ENCODE measurements at regions not wholly inside any gene's neighbourhood (a gene's known extent, or its start where the extent isn't known, plus 50 kb on each side); places are given as distances from the start of the nearest gene placed in this dataset.

DNA sequence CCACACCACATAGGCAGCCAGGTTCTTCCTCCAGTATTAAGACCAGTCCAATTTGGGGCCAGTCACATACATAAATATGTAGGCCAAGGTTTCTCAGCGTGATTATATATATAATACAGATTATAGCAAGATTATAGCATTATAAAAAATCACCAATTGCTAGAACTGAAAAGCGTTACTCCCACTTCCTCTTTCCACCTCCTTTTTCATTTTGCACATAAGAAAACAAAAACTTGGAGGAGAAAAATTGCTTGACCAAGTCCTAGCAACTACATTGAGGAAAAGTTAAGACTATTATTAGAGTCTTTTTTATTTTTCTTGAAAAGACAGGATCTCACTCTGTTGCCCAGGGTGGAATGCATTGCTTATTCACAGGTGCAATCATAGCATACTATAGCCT is 262.7 kb upstream of the KCNN2 start:
- TF ChIP-seq, protein P1, sequence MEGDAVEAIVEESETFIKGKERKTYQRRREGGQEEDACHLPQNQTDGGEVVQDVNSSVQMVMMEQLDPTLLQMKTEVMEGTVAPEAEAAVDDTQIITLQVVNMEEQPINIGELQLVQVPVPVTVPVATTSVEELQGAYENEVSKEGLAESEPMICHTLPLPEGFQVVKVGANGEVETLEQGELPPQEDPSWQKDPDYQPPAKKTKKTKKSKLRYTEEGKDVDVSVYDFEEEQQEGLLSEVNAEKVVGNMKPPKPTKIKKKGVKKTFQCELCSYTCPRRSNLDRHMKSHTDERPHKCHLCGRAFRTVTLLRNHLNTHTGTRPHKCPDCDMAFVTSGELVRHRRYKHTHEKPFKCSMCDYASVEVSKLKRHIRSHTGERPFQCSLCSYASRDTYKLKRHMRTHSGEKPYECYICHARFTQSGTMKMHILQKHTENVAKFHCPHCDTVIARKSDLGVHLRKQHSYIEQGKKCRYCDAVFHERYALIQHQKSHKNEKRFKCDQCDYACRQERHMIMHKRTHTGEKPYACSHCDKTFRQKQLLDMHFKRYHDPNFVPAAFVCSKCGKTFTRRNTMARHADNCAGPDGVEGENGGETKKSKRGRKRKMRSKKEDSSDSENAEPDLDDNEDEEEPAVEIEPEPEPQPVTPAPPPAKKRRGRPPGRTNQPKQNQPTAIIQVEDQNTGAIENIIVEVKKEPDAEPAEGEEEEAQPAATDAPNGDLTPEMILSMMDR (conservative IDR thresholded peaks at IDR 0.05), result no peak
- H3K27ac ChIP-seq, result no peak overlapping the region

DNA sequence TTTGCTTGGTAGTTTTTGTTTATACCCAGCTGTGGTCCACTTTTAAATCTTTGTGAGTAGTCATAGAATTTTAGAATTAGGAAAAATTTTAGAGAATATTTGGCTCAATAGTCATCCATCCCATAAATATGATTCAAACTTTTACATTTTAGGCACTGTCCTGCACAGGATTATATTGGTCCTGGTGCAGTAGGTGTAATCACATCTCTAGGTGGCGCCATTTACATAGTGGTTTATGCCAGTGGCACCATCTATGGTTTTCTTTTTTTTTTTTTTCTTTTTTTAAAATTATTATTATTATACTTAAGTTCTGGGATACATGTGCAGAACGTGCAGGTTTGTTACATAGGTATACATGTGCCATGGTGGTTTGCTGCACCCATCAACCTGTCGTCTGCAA is 260.7 kb upstream of the KCNN2 start:
- TF ChIP-seq, protein P1 (conservative IDR thresholded peaks at IDR 0.05), result peak; percentile 80
- no peak overlapping the region for H3K27ac ChIP-seq

DNA sequence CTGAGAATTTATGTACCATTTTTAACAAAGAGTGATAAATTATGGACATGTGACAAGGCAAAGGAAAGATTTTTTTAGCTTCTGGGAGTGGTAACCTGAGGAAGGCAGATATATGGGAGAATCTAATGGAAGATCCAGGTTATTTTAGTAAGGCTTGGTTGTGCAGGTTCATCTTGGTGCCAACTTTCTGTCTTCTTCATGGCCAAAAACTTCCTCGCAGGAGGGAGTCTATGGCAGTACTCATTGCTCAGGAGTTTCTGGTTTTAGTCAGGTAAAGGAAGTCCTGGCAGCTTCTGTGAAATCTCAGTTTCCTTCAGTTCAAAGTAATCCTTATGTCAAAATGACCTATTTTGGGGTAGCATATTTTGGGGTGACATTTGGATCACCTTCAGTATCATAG is 248.3 kb upstream of the KCNN2 start:
- no peak overlapping the region for H3K27ac ChIP-seq
- TF ChIP-seq, protein P1 (conservative IDR thresholded peaks at IDR 0.05), result no peak

DNA sequence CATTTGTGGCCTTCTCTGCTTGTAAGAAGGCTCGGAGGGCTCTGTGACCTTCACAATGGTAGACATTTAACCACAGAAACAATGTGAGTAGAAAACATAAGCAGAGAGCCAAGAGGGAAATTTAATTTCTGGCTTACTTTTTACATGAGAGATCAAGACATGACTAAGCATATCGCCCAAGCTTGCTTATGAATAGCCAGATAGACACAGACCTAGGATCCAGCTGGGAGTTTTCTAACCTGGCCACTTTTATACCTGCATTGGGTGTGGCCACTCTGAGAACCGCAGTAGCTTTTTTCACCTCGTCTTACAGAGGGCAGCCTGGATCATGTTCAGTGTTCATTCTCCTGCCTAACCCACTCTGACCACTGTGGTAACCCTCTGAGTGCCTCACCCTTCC is 244.9 kb upstream of the KCNN2 start:
- TF ChIP-seq, protein P1 (conservative IDR thresholded peaks at IDR 0.05), result no peak
- no peak overlapping the region for H3K27ac ChIP-seq

DNA sequence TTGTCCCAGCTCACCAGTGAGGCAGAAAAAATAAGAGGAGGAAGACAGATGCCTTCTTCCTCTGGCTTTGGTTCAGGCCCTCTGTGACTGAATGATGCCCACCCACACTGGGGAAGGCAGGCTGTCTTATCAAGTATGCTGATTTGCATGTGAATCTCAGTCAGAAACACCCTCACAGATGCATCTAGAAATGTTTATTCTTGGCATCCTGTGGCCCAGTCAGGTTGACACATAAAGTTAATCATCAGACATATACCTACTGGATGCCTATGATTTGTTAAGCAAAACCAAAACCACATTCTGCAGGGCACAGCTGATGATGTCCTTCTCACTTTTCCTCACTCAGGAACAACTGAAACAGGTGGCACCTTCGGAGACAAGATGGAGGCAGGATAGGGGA is 243.4 kb upstream of the KCNN2 start:
- TF ChIP-seq, protein P1 (conservative IDR thresholded peaks at IDR 0.05), result no peak

DNA sequence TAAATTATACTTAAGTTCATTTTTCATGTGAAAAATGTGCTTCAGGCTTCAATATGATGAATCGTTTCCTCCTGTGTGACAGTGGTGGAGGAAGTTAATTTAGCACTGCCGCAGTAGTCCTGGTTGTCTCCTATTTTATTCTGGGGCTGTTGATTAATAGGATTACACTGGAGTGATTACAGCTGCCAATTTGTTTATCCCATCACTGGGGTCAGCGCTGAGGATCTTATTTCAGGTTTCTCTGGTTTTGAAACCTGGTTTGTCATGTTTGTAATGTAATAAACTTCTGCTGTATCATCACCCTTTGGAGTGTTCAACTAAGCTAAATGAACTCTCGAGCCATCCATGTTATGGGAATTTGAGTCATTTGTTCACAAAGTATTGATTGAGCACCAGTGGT is 241.7 kb upstream of the KCNN2 start:
- TF ChIP-seq, protein P1 (conservative IDR thresholded peaks at IDR 0.05), result no peak
- H3K27ac ChIP-seq, result peak overlapping the region; percentile 82

More for the DNA sequence above, 243.4 kb upstream of the KCNN2 start:
- peak overlapping the region; percentile 82 for H3K27ac ChIP-seq

DNA sequence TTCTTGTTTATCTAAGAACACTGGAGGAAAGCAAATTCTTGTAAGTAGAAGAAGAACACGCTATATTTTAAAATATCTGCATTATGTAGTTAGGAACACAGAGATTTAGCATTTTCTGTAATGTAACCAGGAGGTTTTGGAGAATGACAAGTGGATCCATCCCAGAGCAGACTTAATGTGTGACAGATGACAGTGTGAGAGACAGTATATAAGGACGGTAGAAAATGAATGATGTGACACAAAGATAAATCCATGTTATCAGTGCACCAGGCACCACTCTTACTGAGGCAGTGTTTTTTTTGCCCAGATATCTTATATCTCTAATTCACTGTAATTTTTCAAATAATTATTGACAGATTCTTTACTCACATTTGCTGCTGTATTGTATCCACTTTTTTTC is 239.0 kb upstream of the KCNN2 start:
- TF ChIP-seq, protein P1 (conservative IDR thresholded peaks at IDR 0.05), result no peak

DNA sequence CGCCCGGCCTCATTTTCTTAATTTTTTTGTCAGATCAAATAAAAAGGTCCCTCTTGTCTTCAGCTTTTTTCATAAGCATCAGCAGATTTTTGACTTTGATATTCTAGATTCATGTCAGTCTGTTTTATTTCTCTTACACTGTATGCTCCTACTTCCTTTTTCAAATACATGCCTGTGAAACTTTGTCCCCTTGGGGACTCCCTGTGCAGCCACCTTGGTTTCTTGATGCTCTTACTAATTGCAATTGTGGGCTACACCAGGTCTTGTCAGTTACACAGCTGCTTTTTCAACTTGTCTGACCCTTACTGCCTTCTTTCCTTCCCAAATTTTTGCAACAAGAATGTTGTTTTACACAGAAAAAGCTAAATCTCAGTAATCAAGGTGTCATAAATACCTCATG is 238.2 kb upstream of the KCNN2 start:
- TF ChIP-seq, protein P1 (conservative IDR thresholded peaks at IDR 0.05), result no peak

More for the DNA sequence above, 239.0 kb upstream of the KCNN2 start:
- no peak overlapping the region for H3K27ac ChIP-seq

More for the DNA sequence above, 238.2 kb upstream of the KCNN2 start:
- no peak overlapping the region for H3K27ac ChIP-seq

All from VCaP (cell line).